ENCODE measurements at regions not wholly inside any gene's neighbourhood (a gene's known extent, or its start where the extent isn't known, plus 50 kb on each side); places are given as distances from the start of the nearest gene placed in this dataset.
"Not testable (repeated sequence)": the region's sequence is repeated elsewhere in the genome, so short reads cannot be mapped to it uniquely, and the experiment has no call there.

- H3K27me3 ChIP-seq (replicated peaks in 1 of 4; ENCODE audit: control extremely low read depth in 1 of 4, control insufficient read depth in 3 of 4, insufficient read depth in 4 of 4, low read length in 3 of 4); H3K4me2 ChIP-seq (replicated peaks; ENCODE audit: low read depth, low read length, poor library complexity, severe bottlenecking); H3K27ac Mint-ChIP-seq; H3K36me3 ChIP-seq (replicated peaks in 1 of 2; ENCODE audit: control extremely low read depth in 1 of 2, control insufficient read depth in 1 of 2, extremely low read depth in 1 of 2, insufficient read depth in 2 of 2, low read length in 1 of 2); DNase-seq; H3K4me3 ChIP-seq (ENCODE audit: control extremely low read depth in 1 of 5, extremely low read depth in 1 of 5, insufficient read depth in 1 of 5, low read depth in 2 of 5, low read length in 4 of 5); H3K4me1 Mint-ChIP-seq; intact Hi-C loops (cut with micrococcal nuclease); H3K9me3 Mint-ChIP-seq (ENCODE audit: insufficient read depth); ATAC-seq (ENCODE audit: low read depth); H3K9ac ChIP-seq (ENCODE audit: low read length); H3K4me3 Mint-ChIP-seq; H3K27ac ChIP-seq (ENCODE audit: low read length in 2 of 2); H3K79me2 ChIP-seq (ENCODE audit: control insufficient read depth, insufficient read depth, low read length); H3K9me3 ChIP-seq (ENCODE audit: control extremely low read depth in 1 of 3, control insufficient read depth in 2 of 3, insufficient read depth in 1 of 3, low read length in 2 of 3); POLR2A ChIA-PET; CTCF ChIA-PET; H3K4me1 ChIP-seq (ENCODE audit: control insufficient read depth in 2 of 2, insufficient read depth in 2 of 2, low read length in 2 of 2); H3K27me3 Mint-ChIP-seq; H4K20me1 ChIP-seq (ENCODE audit: control insufficient read depth, insufficient read depth, low read length, poor library complexity, severe bottlenecking); H2AFZ ChIP-seq (ENCODE audit: insufficient read depth, low read depth, low read length, poor library complexity, severe bottlenecking): not testable (repeated sequence)
- WGBS (ENCODE audit: insufficient coverage) = no CpG with 5 or more reads among the region's 15 CpGs
Measured at GRCh38 chr17:62264974-62265373, 115.4 kb upstream of the EFCAB3 start.

GRCh38 chr17:62255791-62256190 lies 124.6 kb upstream of the EFCAB3 start:
- 96% methylated on average over 3 of the region's 6 CpGs for WGBS (ENCODE audit: insufficient coverage)
- CTCF ChIA-PET; H2AFZ ChIP-seq (ENCODE audit: insufficient read depth, low read depth, low read length, poor library complexity, severe bottlenecking); H3K79me2 ChIP-seq (ENCODE audit: control insufficient read depth, insufficient read depth, low read length); H3K4me1 ChIP-seq (ENCODE audit: control insufficient read depth in 2 of 2, insufficient read depth in 2 of 2, low read length in 2 of 2); POLR2A ChIA-PET; H3K27ac Mint-ChIP-seq; H3K36me3 ChIP-seq (replicated peaks in 1 of 2; ENCODE audit: control extremely low read depth in 1 of 2, control insufficient read depth in 1 of 2, extremely low read depth in 1 of 2, insufficient read depth in 2 of 2, low read length in 1 of 2); H3K4me2 ChIP-seq (replicated peaks; ENCODE audit: low read depth, low read length, poor library complexity, severe bottlenecking); DNase-seq; H4K20me1 ChIP-seq (ENCODE audit: control insufficient read depth, insufficient read depth, low read length, poor library complexity, severe bottlenecking); H3K27ac ChIP-seq (ENCODE audit: low read length in 2 of 2); H3K4me1 Mint-ChIP-seq; H3K4me3 Mint-ChIP-seq; H3K27me3 ChIP-seq (replicated peaks in 1 of 4; ENCODE audit: control extremely low read depth in 1 of 4, control insufficient read depth in 3 of 4, insufficient read depth in 4 of 4, low read length in 3 of 4); H3K9me3 ChIP-seq (ENCODE audit: control extremely low read depth in 1 of 3, control insufficient read depth in 2 of 3, insufficient read depth in 1 of 3, low read length in 2 of 3); H3K9ac ChIP-seq (ENCODE audit: low read length); intact Hi-C loops (cut with micrococcal nuclease); H3K27me3 Mint-ChIP-seq; H3K9me3 Mint-ChIP-seq (ENCODE audit: insufficient read depth); ATAC-seq (ENCODE audit: low read depth); H3K4me3 ChIP-seq (ENCODE audit: control extremely low read depth in 1 of 5, extremely low read depth in 1 of 5, insufficient read depth in 1 of 5, low read depth in 2 of 5, low read length in 4 of 5): not testable (repeated sequence)

- 70% methylated on average over 3 of the region's 7 CpGs for WGBS (ENCODE audit: insufficient coverage)
- H3K4me2 ChIP-seq (replicated peaks; ENCODE audit: low read depth, low read length, poor library complexity, severe bottlenecking) = not testable (repeated sequence)
Measured at GRCh38 chr17:62242076-62242475, 138.3 kb upstream of the EFCAB3 start.

GRCh38 chr17:62239569-62239968 lies 140.8 kb upstream of the EFCAB3 start:
- ATAC-seq (ENCODE audit: low read depth); H3K9me3 Mint-ChIP-seq (ENCODE audit: insufficient read depth); CTCF ChIA-PET; POLR2A ChIA-PET; H3K4me1 ChIP-seq (ENCODE audit: control insufficient read depth in 2 of 2, insufficient read depth in 2 of 2, low read length in 2 of 2); H3K4me3 Mint-ChIP-seq; H3K27ac Mint-ChIP-seq; DNase-seq; H3K4me1 Mint-ChIP-seq; H3K79me2 ChIP-seq (ENCODE audit: control insufficient read depth, insufficient read depth, low read length); H3K4me2 ChIP-seq (replicated peaks; ENCODE audit: low read depth, low read length, poor library complexity, severe bottlenecking); H2AFZ ChIP-seq (ENCODE audit: insufficient read depth, low read depth, low read length, poor library complexity, severe bottlenecking); intact Hi-C loops (cut with micrococcal nuclease); H3K27ac ChIP-seq (ENCODE audit: low read length in 2 of 2); H3K4me3 ChIP-seq (ENCODE audit: control extremely low read depth in 1 of 5, extremely low read depth in 1 of 5, insufficient read depth in 1 of 5, low read depth in 2 of 5, low read length in 4 of 5); H4K20me1 ChIP-seq (ENCODE audit: control insufficient read depth, insufficient read depth, low read length, poor library complexity, severe bottlenecking); H3K9me3 ChIP-seq (ENCODE audit: control extremely low read depth in 1 of 3, control insufficient read depth in 2 of 3, insufficient read depth in 1 of 3, low read length in 2 of 3); H3K36me3 ChIP-seq (replicated peaks in 1 of 2; ENCODE audit: control extremely low read depth in 1 of 2, control insufficient read depth in 1 of 2, extremely low read depth in 1 of 2, insufficient read depth in 2 of 2, low read length in 1 of 2); H3K27me3 ChIP-seq (replicated peaks in 1 of 4; ENCODE audit: control extremely low read depth in 1 of 4, control insufficient read depth in 3 of 4, insufficient read depth in 4 of 4, low read length in 3 of 4); H3K9ac ChIP-seq (ENCODE audit: low read length): not testable (repeated sequence)
- H3K27me3 Mint-ChIP-seq = peaks cover 12% of the 10 kb centered on the region
- no CpG with 5 or more reads among the region's 3 CpGs for WGBS (ENCODE audit: insufficient coverage)

More at GRCh38 chr17:62242076-62242475, 138.3 kb upstream of the EFCAB3 start:
- intact Hi-C loops (cut with micrococcal nuclease); H3K27me3 Mint-ChIP-seq; H3K4me3 ChIP-seq (ENCODE audit: control extremely low read depth in 1 of 5, extremely low read depth in 1 of 5, insufficient read depth in 1 of 5, low read depth in 2 of 5, low read length in 4 of 5); H3K9me3 ChIP-seq (ENCODE audit: control extremely low read depth in 1 of 3, control insufficient read depth in 2 of 3, insufficient read depth in 1 of 3, low read length in 2 of 3); H3K9me3 Mint-ChIP-seq (ENCODE audit: insufficient read depth); H3K4me1 Mint-ChIP-seq; H3K4me3 Mint-ChIP-seq; H3K27ac Mint-ChIP-seq; ATAC-seq (ENCODE audit: low read depth); DNase-seq; CTCF ChIA-PET; H3K4me1 ChIP-seq (ENCODE audit: control insufficient read depth in 2 of 2, insufficient read depth in 2 of 2, low read length in 2 of 2); H4K20me1 ChIP-seq (ENCODE audit: control insufficient read depth, insufficient read depth, low read length, poor library complexity, severe bottlenecking); H3K27me3 ChIP-seq (replicated peaks in 1 of 4; ENCODE audit: control extremely low read depth in 1 of 4, control insufficient read depth in 3 of 4, insufficient read depth in 4 of 4, low read length in 3 of 4); H3K79me2 ChIP-seq (ENCODE audit: control insufficient read depth, insufficient read depth, low read length); H2AFZ ChIP-seq (ENCODE audit: insufficient read depth, low read depth, low read length, poor library complexity, severe bottlenecking); H3K36me3 ChIP-seq (replicated peaks in 1 of 2; ENCODE audit: control extremely low read depth in 1 of 2, control insufficient read depth in 1 of 2, extremely low read depth in 1 of 2, insufficient read depth in 2 of 2, low read length in 1 of 2); POLR2A ChIA-PET; H3K27ac ChIP-seq (ENCODE audit: low read length in 2 of 2); H3K9ac ChIP-seq (ENCODE audit: low read length): not testable (repeated sequence)

All from B cell (primary cell).